ENCODE measurements at regions not wholly inside any gene's neighbourhood (a gene's known extent, or its start where the extent isn't known, plus 50 kb on each side); places are given as distances from the start of the nearest gene placed in this dataset.

DNA sequence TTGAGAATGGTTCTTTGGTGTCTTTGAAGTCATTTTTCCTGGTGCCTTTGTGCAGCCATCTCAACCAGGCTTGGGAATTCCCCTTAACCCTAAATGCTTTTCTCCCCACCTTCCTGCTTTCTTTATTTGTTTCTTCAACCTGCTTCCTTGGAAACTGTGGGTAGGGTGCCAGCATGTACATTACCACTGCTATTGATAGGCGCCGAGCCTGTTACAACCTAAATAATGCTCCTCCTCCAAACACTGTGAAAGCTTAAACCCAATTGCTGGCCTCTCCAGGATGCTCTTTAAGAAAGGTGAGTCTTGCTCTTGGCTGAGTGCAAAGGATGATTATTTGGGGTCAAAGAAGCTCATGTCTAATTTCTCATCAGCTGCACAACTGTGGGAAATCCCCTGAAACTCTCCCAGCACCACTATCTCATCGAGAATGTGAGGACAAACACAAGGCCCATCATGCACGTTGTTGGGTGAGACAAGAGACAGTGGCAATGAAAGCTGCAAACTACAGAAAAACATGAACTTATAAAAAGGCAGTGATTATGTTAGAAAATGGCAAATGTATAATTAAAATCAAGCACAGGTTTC, 285.5 kb upstream of the IGFBP3 start (continued):
- TF ChIP-seq, protein P1, sequence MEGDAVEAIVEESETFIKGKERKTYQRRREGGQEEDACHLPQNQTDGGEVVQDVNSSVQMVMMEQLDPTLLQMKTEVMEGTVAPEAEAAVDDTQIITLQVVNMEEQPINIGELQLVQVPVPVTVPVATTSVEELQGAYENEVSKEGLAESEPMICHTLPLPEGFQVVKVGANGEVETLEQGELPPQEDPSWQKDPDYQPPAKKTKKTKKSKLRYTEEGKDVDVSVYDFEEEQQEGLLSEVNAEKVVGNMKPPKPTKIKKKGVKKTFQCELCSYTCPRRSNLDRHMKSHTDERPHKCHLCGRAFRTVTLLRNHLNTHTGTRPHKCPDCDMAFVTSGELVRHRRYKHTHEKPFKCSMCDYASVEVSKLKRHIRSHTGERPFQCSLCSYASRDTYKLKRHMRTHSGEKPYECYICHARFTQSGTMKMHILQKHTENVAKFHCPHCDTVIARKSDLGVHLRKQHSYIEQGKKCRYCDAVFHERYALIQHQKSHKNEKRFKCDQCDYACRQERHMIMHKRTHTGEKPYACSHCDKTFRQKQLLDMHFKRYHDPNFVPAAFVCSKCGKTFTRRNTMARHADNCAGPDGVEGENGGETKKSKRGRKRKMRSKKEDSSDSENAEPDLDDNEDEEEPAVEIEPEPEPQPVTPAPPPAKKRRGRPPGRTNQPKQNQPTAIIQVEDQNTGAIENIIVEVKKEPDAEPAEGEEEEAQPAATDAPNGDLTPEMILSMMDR (IDR thresholded peaks at IDR 0.05; ENCODE audit: control extremely low read depth in 1 of 3, insufficient read depth in 1 of 3, low read depth in 1 of 3, low read length in 3 of 3), result no peak

Data from H1 (cell line).